ENCODE measurements at regions not wholly inside any gene's neighbourhood (a gene's known extent, or its start where the extent isn't known, plus 50 kb on each side); places are given as distances from the start of the nearest gene placed in this dataset.
A peak's percentile ranks its signal among the peaks of the same experiment; 100 is the strongest.

- Histone ChIP-seq H3K27me3 (ENCODE audit: control insufficient read depth, insufficient read depth, low read length, poor library complexity, severe bottlenecking) (no peaks in the 10 kb centered on the region), H3K36me3 (ENCODE audit: control insufficient read depth, insufficient read depth, low read length) (no peaks in the 10 kb centered on the region), H3K9me3 (ENCODE audit: control insufficient read depth, low read length) (no peaks in the 10 kb centered on the region), H3K4me3 (ENCODE audit: low read length) (no peak overlapping the region), H3K27ac (ENCODE audit: low read depth, low read length) (no peak overlapping the region), H3K4me1 (ENCODE audit: control insufficient read depth, insufficient read depth, low read length) (no peaks in the 10 kb centered on the region), H3K9ac (ENCODE audit: extremely low read depth, low read length, poor library complexity, severe bottlenecking) (no peak overlapping the region)
- H3K27ac Mint-ChIP-seq = no peak overlapping the region
- H3K4me3 Mint-ChIP-seq = no peak overlapping the region
- no peak for DNase-seq
- peaks cover 11% of the 10 kb centered on the region for H3K4me1 Mint-ChIP-seq
- no peaks in the 10 kb centered on the region for H3K36me3 Mint-ChIP-seq (ENCODE audit: low read depth)
- no peaks in the 10 kb centered on the region for H3K9me3 Mint-ChIP-seq
- H3K27me3 Mint-ChIP-seq (ENCODE audit: insufficient read depth) = no peaks in the 10 kb centered on the region
- no peak for TF ChIP-seq CTCF (conservative IDR thresholded peaks at IDR 0.05)
Observed at GRCh38 chr7:20479706-20480105, 135.8 kb upstream of the ABCB5 start.

- no peak for DNase-seq
- no peak for TF ChIP-seq CTCF (conservative IDR thresholded peaks at IDR 0.05)
- Histone ChIP-seq H3K4me3 (ENCODE audit: low read length) (no peak overlapping the region), H3K9me3 (ENCODE audit: control insufficient read depth, low read length) (no peaks in the 10 kb centered on the region), H3K27me3 (ENCODE audit: control insufficient read depth, insufficient read depth, low read length, poor library complexity, severe bottlenecking) (no peaks in the 10 kb centered on the region), H3K4me1 (ENCODE audit: control insufficient read depth, insufficient read depth, low read length) (no peaks in the 10 kb centered on the region), H3K36me3 (ENCODE audit: control insufficient read depth, insufficient read depth, low read length) (no peaks in the 10 kb centered on the region), H3K9ac (ENCODE audit: extremely low read depth, low read length, poor library complexity, severe bottlenecking) (no peak overlapping the region), H3K27ac (ENCODE audit: low read depth, low read length) (peak overlapping the region; percentile 86)
- H3K4me1 Mint-ChIP-seq = peaks cover 11% of the 10 kb centered on the region
- 81% methylated on average over 2 of the region's 2 CpGs; no CpG with 5 or more reads in 1 of the 2 experiments for WGBS, 2 experiments (ENCODE audit: insufficient coverage in 1 of 2, insufficient read length in 1 of 2)
- H3K27ac Mint-ChIP-seq = no peak overlapping the region
- peaks cover 8% of the 10 kb centered on the region for H3K9me3 Mint-ChIP-seq
- H3K27me3 Mint-ChIP-seq (ENCODE audit: insufficient read depth) = no peaks in the 10 kb centered on the region
- no peaks in the 10 kb centered on the region for H3K36me3 Mint-ChIP-seq (ENCODE audit: low read depth)
- no peak overlapping the region for H3K4me3 Mint-ChIP-seq
Observed at GRCh38 chr7:20482071-20482470, 133.4 kb upstream of the ABCB5 start.

GRCh38 chr7:20484356-20484755 is 131.1 kb upstream of the ABCB5 start:
- H3K27me3 Mint-ChIP-seq (ENCODE audit: insufficient read depth) = no peaks in the 10 kb centered on the region
- no peak for TF ChIP-seq CTCF (conservative IDR thresholded peaks at IDR 0.05)
- H3K36me3 ChIP-seq (ENCODE audit: control insufficient read depth, insufficient read depth, low read length) = no peaks in the 10 kb centered on the region
- no peak overlapping the region for H3K27ac Mint-ChIP-seq
- peaks cover 11% of the 10 kb centered on the region for H3K4me1 Mint-ChIP-seq
- peaks cover 2% of the 10 kb centered on the region for H3K36me3 Mint-ChIP-seq (ENCODE audit: low read depth)
- DNase-seq = no peak
- no peak overlapping the region for H3K27ac ChIP-seq (ENCODE audit: low read depth, low read length)
- H3K27me3 ChIP-seq (ENCODE audit: control insufficient read depth, insufficient read depth, low read length, poor library complexity, severe bottlenecking) = no peaks in the 10 kb centered on the region
- no peaks in the 10 kb centered on the region for H3K4me1 ChIP-seq (ENCODE audit: control insufficient read depth, insufficient read depth, low read length)
- no peak overlapping the region for H3K4me3 ChIP-seq (ENCODE audit: low read length)
- no peak overlapping the region for H3K4me3 Mint-ChIP-seq
- H3K9ac ChIP-seq (ENCODE audit: extremely low read depth, low read length, poor library complexity, severe bottlenecking) = no peak overlapping the region
- WGBS, 2 experiments (ENCODE audit: insufficient coverage in 1 of 2, insufficient read length in 1 of 2) = 86% methylated on average over 1 of the region's 1 CpG; no CpG with 5 or more reads in 1 of the 2 experiments
- peaks cover 17% of the 10 kb centered on the region for H3K9me3 ChIP-seq (ENCODE audit: control insufficient read depth, low read length)
- peaks cover 27% of the 10 kb centered on the region for H3K9me3 Mint-ChIP-seq

Measured in endodermal cell (in vitro differentiated cells).